ENCODE measurements at regions not wholly inside any gene's neighbourhood (a gene's known extent, or its start where the extent isn't known, plus 50 kb on each side); places are given as distances from the start of the nearest gene placed in this dataset.

DNA sequence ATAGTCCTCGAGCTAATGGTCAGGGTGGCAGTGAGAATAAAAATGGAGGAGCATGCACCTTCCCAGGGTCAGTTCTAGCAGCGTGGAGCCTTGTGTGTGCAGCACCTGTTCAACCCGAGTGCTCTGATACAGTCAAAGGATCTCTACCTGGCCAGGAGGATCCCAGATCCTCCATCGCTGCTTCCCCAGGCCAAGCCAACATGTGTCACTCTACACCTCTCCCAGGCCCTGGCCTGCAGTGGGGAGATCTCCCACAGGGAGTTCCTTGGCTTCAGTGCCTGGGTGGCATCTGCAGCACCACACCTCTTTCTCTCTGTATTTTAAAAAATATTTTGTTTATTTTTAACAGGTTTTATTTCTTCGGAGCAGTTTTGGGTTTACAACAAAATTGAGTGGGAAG, 414.8 kb upstream of the C2CD4B start:
- TF ChIP-seq, protein P1, sequence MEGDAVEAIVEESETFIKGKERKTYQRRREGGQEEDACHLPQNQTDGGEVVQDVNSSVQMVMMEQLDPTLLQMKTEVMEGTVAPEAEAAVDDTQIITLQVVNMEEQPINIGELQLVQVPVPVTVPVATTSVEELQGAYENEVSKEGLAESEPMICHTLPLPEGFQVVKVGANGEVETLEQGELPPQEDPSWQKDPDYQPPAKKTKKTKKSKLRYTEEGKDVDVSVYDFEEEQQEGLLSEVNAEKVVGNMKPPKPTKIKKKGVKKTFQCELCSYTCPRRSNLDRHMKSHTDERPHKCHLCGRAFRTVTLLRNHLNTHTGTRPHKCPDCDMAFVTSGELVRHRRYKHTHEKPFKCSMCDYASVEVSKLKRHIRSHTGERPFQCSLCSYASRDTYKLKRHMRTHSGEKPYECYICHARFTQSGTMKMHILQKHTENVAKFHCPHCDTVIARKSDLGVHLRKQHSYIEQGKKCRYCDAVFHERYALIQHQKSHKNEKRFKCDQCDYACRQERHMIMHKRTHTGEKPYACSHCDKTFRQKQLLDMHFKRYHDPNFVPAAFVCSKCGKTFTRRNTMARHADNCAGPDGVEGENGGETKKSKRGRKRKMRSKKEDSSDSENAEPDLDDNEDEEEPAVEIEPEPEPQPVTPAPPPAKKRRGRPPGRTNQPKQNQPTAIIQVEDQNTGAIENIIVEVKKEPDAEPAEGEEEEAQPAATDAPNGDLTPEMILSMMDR (IDR thresholded peaks at IDR 0.05; ENCODE audit: insufficient read depth, low read length) = no peak
- TF ChIP-seq, protein P2, sequence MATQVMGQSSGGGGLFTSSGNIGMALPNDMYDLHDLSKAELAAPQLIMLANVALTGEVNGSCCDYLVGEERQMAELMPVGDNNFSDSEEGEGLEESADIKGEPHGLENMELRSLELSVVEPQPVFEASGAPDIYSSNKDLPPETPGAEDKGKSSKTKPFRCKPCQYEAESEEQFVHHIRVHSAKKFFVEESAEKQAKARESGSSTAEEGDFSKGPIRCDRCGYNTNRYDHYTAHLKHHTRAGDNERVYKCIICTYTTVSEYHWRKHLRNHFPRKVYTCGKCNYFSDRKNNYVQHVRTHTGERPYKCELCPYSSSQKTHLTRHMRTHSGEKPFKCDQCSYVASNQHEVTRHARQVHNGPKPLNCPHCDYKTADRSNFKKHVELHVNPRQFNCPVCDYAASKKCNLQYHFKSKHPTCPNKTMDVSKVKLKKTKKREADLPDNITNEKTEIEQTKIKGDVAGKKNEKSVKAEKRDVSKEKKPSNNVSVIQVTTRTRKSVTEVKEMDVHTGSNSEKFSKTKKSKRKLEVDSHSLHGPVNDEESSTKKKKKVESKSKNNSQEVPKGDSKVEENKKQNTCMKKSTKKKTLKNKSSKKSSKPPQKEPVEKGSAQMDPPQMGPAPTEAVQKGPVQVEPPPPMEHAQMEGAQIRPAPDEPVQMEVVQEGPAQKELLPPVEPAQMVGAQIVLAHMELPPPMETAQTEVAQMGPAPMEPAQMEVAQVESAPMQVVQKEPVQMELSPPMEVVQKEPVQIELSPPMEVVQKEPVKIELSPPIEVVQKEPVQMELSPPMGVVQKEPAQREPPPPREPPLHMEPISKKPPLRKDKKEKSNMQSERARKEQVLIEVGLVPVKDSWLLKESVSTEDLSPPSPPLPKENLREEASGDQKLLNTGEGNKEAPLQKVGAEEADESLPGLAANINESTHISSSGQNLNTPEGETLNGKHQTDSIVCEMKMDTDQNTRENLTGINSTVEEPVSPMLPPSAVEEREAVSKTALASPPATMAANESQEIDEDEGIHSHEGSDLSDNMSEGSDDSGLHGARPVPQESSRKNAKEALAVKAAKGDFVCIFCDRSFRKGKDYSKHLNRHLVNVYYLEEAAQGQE (IDR thresholded peaks at IDR 0.05; ENCODE audit: insufficient replicate concordance, low read depth) = no peak
